Panc1 (cell line): ENCODE measurements at regions not wholly inside any gene's neighbourhood (a gene's known extent, or its start where the extent isn't known, plus 50 kb on each side); places are given as distances from the start of the nearest gene placed in this dataset.

Experiments used
- POLR2AphosphoS5 ChIP-seq: IDR thresholded peaks from 2 replicates; pipeline ENCODE4 v1.6.1; 2012; ENCODE audit warnings: mild to moderate bottlenecking, low read depth, low read length, moderate library complexity
- REST ChIP-seq, 2 experiments: IDR thresholded peaks; 2 replicates each; pipeline ENCODE4 v1.6.1; 2011 to 2012; ENCODE audit warnings: low read depth in 2 of 2, control low read depth in 1 of 2, low read length in 1 of 2, mild to moderate bottlenecking in 1 of 2, moderate library complexity in 1 of 2; ENCODE audit not compliant: insufficient read depth in 1 of 2
- SIN3A ChIP-seq: IDR thresholded peaks from 2 replicates; pipeline ENCODE4 v1.6.1; 2012; ENCODE audit warnings: low read depth, mild to moderate bottlenecking, low read length, moderate library complexity, borderline replicate concordance; ENCODE audit not compliant: insufficient read depth
- TF ChIP-seq, protein P1 (sequence below): fragments of 450-650 bp; IDR thresholded peaks from 2 replicates; pipeline ENCODE4 v1.5.1; 2017; ENCODE audit warnings: mild to moderate bottlenecking

GRCh38 chr9:34809504-34810186 is 99.7 kb upstream of the CCL21 start:
- TF ChIP-seq, protein P1, sequence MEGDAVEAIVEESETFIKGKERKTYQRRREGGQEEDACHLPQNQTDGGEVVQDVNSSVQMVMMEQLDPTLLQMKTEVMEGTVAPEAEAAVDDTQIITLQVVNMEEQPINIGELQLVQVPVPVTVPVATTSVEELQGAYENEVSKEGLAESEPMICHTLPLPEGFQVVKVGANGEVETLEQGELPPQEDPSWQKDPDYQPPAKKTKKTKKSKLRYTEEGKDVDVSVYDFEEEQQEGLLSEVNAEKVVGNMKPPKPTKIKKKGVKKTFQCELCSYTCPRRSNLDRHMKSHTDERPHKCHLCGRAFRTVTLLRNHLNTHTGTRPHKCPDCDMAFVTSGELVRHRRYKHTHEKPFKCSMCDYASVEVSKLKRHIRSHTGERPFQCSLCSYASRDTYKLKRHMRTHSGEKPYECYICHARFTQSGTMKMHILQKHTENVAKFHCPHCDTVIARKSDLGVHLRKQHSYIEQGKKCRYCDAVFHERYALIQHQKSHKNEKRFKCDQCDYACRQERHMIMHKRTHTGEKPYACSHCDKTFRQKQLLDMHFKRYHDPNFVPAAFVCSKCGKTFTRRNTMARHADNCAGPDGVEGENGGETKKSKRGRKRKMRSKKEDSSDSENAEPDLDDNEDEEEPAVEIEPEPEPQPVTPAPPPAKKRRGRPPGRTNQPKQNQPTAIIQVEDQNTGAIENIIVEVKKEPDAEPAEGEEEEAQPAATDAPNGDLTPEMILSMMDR = no peak
- TF ChIP-seq POLR2AphosphoS5 (no peak), REST (IDR thresholded peaks at IDR 0.05; ENCODE audit: insufficient read depth in 1 of 2, low read depth in 2 of 2, low read length in 1 of 2) (no peak), SIN3A (no peak)
